ENCODE measurements at regions not wholly inside any gene's neighbourhood (a gene's known extent, or its start where the extent isn't known, plus 50 kb on each side); places are given as distances from the start of the nearest gene placed in this dataset.
A peak's percentile ranks its signal among the peaks of the same experiment; 100 is the strongest.
"Not testable (repeated sequence)": the region's sequence is repeated elsewhere in the genome, so short reads cannot be mapped to it uniquely, and the experiment has no call there.

DNA sequence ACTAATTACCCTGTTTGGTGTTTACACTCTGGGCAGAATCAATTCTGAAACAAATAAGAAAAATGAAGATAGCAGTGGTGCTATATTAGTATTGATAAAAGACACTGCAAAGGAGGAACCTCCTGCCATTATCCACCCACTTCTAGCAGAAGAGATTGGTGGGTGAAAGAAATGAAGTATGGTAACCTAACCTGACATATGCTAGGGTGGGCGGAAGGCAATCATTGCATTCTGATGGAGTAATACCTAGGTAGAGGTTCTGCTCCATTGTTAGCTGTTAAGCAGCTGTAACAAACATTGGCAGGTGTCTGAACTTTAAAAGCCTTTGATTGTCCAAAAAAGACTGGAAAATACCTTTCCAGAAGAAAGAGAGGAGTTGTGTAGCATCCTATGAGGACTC, 95.9 kb downstream of the OTUD1 start:
- Histone ChIP-seq H3K36me3 (no peaks in the 10 kb centered on the region), H3K4me1 (no peaks in the 10 kb centered on the region), H3K4me3 (no peak overlapping the region), H3K27me3 (no peaks in the 10 kb centered on the region), H3K9me3 (no peaks in the 10 kb centered on the region), H3K27ac (no peak overlapping the region)
- DNase-seq (no peak), ATAC-seq (no peak)
- TF ChIP-seq, protein P1, sequence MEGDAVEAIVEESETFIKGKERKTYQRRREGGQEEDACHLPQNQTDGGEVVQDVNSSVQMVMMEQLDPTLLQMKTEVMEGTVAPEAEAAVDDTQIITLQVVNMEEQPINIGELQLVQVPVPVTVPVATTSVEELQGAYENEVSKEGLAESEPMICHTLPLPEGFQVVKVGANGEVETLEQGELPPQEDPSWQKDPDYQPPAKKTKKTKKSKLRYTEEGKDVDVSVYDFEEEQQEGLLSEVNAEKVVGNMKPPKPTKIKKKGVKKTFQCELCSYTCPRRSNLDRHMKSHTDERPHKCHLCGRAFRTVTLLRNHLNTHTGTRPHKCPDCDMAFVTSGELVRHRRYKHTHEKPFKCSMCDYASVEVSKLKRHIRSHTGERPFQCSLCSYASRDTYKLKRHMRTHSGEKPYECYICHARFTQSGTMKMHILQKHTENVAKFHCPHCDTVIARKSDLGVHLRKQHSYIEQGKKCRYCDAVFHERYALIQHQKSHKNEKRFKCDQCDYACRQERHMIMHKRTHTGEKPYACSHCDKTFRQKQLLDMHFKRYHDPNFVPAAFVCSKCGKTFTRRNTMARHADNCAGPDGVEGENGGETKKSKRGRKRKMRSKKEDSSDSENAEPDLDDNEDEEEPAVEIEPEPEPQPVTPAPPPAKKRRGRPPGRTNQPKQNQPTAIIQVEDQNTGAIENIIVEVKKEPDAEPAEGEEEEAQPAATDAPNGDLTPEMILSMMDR (IDR thresholded peaks at IDR 0.05) = no peak
- intact Hi-C loops (cut with DNase I) = no loop called here

DNA sequence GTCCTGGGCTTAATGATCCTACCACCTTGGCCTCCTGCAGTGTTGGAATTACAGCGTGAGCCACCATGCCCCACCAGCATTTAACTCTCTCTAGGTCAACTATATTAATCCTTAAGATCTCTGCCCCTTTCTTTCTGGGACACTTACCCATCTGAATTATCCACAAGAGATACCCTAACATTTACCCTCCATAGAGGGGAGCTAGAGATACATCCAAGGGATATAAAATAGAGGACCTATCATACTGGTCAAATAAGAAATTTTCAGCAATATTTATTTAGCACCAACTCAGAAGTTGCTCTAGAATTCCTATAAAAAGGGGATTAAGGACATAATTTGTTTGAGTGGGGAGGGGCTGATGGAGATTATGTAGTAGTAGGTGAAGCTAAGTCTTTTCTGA, 96.5 kb downstream of the OTUD1 start:
- peaks cover 4% of the 10 kb centered on the region for H3K4me1 ChIP-seq
- intact Hi-C loops (cut with DNase I) = no loop called here
- no peaks in the 10 kb centered on the region for H3K36me3 ChIP-seq
- H3K9me3 ChIP-seq = no peaks in the 10 kb centered on the region
- DNase-seq (no peak), ATAC-seq (no peak)
- H3K27me3 ChIP-seq = no peaks in the 10 kb centered on the region
- no peak overlapping the region for H3K4me3 ChIP-seq
- TF ChIP-seq, protein P1 (IDR thresholded peaks at IDR 0.05) = peak; percentile 14
- H3K27ac ChIP-seq = no peak overlapping the region

DNA sequence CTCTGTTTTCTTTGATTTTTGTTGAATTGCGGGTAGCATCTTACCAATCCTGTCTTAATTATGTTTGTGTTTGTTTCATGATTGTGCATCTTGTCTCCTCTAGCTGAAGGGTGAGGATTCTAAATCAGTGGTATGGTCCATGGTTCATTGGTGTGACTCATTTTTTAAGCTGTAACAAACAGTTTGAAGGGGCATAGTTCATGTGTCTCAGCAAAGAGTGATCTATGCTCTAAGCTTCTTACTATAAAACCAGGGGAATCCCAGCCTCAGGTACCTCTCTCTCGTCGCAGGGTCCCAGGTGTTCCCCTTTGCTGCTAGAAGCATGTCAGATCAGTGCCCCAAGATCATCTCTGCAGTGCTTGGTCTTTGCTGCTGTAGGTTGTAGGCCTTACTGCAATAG, 100.1 kb downstream of the OTUD1 start:
- TF ChIP-seq, protein P1 (IDR thresholded peaks at IDR 0.05) = no peak
- ATAC-seq (no peak), DNase-seq (no peak)
- Histone ChIP-seq H3K27me3 (no peaks in the 10 kb centered on the region), H3K4me3 (no peak overlapping the region), H3K27ac (no peak overlapping the region), H3K4me1 (peaks cover 8% of the 10 kb centered on the region), H3K36me3 (no peaks in the 10 kb centered on the region), H3K9me3 (no peaks in the 10 kb centered on the region)
- intact Hi-C loops (cut with DNase I) = no loop called here

DNA sequence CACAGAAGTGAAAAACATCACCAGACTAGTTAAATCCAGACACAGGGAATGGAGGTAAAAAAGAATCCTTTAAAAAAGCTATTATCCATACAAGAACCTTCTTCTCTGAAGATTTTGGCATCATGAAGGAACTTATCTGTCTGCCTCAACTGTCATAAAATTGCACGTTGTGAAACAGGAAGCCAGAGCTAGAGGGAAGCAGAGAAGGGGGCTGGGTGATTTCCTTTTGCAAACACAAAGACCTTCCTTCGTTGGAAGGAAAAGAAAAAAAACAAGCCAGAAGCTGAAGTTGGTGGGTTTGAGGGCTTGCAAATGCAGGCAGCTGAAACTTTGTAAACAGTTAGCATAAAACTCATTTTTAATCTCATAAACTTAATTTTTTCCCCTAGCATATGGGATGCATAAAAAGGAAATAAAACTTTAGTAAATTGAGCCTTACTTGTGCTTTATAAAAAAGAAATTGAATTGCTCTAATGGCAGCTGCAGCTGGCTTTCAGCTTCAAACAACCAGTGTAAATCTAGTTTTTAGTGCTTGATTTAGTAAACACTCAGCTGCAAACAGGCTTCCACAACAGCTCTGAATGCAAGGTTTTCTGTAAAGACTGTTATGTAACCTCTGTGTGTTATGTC, 101.6 kb downstream of the OTUD1 start:
- Histone ChIP-seq H3K27me3 (no peaks in the 10 kb centered on the region), H3K9me3 (no peaks in the 10 kb centered on the region), H3K36me3 (no peaks in the 10 kb centered on the region), H3K4me1 (peaks cover 8% of the 10 kb centered on the region), H3K27ac (no peak overlapping the region), H3K4me3 (no peak overlapping the region)
- TF ChIP-seq, protein P1 (IDR thresholded peaks at IDR 0.05) = no peak
- DNase-seq = no peak
- intact Hi-C loops (cut with DNase I) = no loop called here
- ATAC-seq = no peak

DNA sequence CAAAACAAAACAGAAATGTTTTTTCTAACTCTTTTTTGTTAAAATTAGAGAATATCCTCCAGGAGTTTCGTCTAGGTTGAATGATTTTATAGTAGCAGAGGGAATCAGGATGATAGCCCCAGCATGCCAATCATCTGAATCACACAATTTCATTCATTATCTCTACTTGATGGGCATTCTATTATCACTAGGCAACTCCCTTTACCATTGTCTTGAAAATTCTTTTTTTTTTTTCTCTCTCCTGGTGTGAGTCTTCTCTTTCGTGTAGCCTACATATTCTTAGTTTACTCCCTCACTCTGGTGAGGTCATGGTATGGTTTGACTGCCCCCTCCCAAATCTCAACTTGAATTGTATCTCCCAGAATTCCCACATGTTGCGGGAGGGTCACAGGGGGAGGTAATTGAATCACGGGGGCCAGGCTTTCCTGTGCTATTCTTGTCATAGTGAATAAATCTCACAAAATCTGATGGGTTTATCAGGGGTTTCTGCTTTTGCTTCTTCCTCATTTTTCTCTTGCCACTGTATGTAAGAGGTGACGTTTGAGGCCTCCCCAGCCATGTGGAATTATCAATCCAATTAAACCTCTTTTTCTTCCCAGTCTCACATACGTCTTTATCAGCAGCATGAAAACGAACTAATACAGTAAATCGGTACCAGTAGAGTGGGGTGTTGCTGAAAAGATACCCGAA, 105.0 kb downstream of the OTUD1 start:
- intact Hi-C loops (cut with DNase I) = no loop called here

DNA sequence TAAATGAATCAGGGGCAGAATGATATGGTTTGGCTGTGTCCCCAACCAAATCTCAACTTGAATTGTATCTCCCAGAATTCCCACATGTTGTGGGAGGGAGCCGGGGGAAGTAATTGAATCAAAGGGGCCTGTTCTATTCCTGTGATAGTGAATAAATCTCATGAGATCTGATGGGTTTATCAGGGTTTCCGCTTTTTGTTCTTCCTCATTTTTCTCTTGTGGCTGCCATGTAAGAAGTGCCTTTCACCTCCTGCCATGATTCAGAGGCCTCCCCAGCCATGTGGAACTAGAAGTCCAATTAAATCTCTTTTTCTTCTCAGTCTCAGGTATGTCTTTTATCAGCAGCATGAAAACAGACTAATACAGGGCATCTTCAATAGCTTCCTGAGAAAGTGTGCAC, 107.0 kb downstream of the OTUD1 start:
- H3K9me3 ChIP-seq; DNase-seq; H3K27me3 ChIP-seq; intact Hi-C loops (cut with DNase I); H3K27ac ChIP-seq; ATAC-seq; H3K36me3 ChIP-seq; H3K4me1 ChIP-seq; H3K4me3 ChIP-seq: not testable (repeated sequence)

More for the DNA sequence above, 105.0 kb downstream of the OTUD1 start:
- H3K27ac ChIP-seq = no peak overlapping the region
- no peak for DNase-seq
- ATAC-seq = no peak
- TF ChIP-seq, protein P1 (IDR thresholded peaks at IDR 0.05) = no peak
- H3K9me3 ChIP-seq = no peaks in the 10 kb centered on the region
- no peaks in the 10 kb centered on the region for H3K27me3 ChIP-seq
- H3K4me3 ChIP-seq = no peak overlapping the region
- H3K4me1 ChIP-seq = peaks cover 8% of the 10 kb centered on the region
- H3K36me3 ChIP-seq = no peaks in the 10 kb centered on the region

All from upper lobe of right lung (tissue), 1 donor.